Activated T-cell treated with anti-CD3 and anti-CD28 coated beads, Interleukin-2, amount 50 U/mL, for 72 hours (primary cell): ENCODE measurements at regions not wholly inside any gene's neighbourhood (a gene's known extent, or its start where the extent isn't known, plus 50 kb on each side); places are given as distances from the start of the nearest gene placed in this dataset.
"Not testable (repeated sequence)": the region's sequence is repeated elsewhere in the genome, so short reads cannot be mapped to it uniquely, and the experiment has no call there.

Source experiments
- ATAC-seq, 2 donors: fragments of 150-1000 bp; cut with Tn5 transposase; replicated peaks in 1 of 2; 2 replicates each; pipeline ENCODE4 v1.10.0; 2021; ENCODE audit warnings: moderate library complexity in 2 of 2, mild to moderate bottlenecking in 1 of 2
- DNase-seq, 2 donors: peaks; one replicate each; pipeline ENCODE4 v3.0.0; 2021 to 2022; ENCODE audit warnings: mixed read lengths in 1 of 2
- H3K27ac Mint-ChIP-seq: one replicate; pipeline ENCODE4 v1.8.0; 2022; ENCODE audit warnings: mild to moderate bottlenecking, moderate library complexity, mixed read lengths
- H3K27me3 Mint-ChIP-seq: one replicate; pipeline ENCODE4 v1.8.0; 2022; ENCODE audit warnings: low read depth, mixed read lengths
- H3K36me3 Mint-ChIP-seq, 2 donors: one replicate each; pipeline ENCODE4 v1.8.0; 2022; ENCODE audit warnings: mixed read lengths in 2 of 2, mild to moderate bottlenecking in 1 of 2; ENCODE audit not compliant: insufficient read depth in 2 of 2
- H3K4me1 Mint-ChIP-seq: one replicate; pipeline ENCODE4 v1.8.0; 2022; ENCODE audit warnings: low read depth, mixed read lengths
- H3K4me3 Mint-ChIP-seq, 2 donors: one replicate each; pipeline ENCODE4 v1.8.0; 2022; ENCODE audit warnings: mild to moderate bottlenecking in 2 of 2, mixed read lengths in 2 of 2, moderate library complexity in 2 of 2
- H3K9me3 Mint-ChIP-seq, 2 donors: one replicate each; pipeline ENCODE4 v1.8.0; 2022; ENCODE audit warnings: mixed read lengths in 2 of 2

- Mint-ChIP-seq H3K27me3 (no peaks in the 10 kb centered on the region), H3K9me3 (peaks cover 5 to 10% of the 10 kb centered on the region in 2 donors), H3K36me3 (peaks cover 0 to 3% of the 10 kb centered on the region in 2 donors), H3K4me3 (no peak overlapping the region), H3K4me1 (no peaks in the 10 kb centered on the region), H3K27ac (no peak overlapping the region)
- no peak for DNase-seq
- no peak for ATAC-seq
Measured at GRCh38 chr4:60657041-60657440, 543.1 kb upstream of the ADGRL3 start.

- DNase-seq (no peak), ATAC-seq (no peak)
- H3K9me3 Mint-ChIP-seq: peaks cover 5 to 12% of the 10 kb centered on the region in 2 donors
- H3K27ac Mint-ChIP-seq: no peak overlapping the region
- no peak overlapping the region for H3K4me3 Mint-ChIP-seq
- no peaks in the 10 kb centered on the region for H3K27me3 Mint-ChIP-seq
- H3K36me3 Mint-ChIP-seq: peaks cover 0 to 3% of the 10 kb centered on the region in 2 donors
- H3K4me1 Mint-ChIP-seq: no peaks in the 10 kb centered on the region
Measured at GRCh38 chr4:60657807-60658206, 542.3 kb upstream of the ADGRL3 start.

- ATAC-seq: no peak
- Mint-ChIP-seq H3K27me3 (no peaks in the 10 kb centered on the region), H3K36me3 (peaks cover 0 to 4% of the 10 kb centered on the region in 2 donors), H3K4me3 (no peak overlapping the region), H3K9me3 (peaks cover 2 to 4% of the 10 kb centered on the region in 2 donors), H3K4me1 (no peaks in the 10 kb centered on the region), H3K27ac (no peak overlapping the region)
- no peak for DNase-seq
Measured at GRCh38 chr4:60663769-60664168, 536.4 kb upstream of the ADGRL3 start.

- Mint-ChIP-seq H3K9me3 (peaks cover 2 to 6% of the 10 kb centered on the region in 2 donors), H3K4me1 (no peaks in the 10 kb centered on the region), H3K27ac (no peak overlapping the region), H3K36me3 (no peaks in the 10 kb centered on the region), H3K27me3 (no peaks in the 10 kb centered on the region), H3K4me3 (no peak overlapping the region)
- ATAC-seq: no peak
- DNase-seq: no peak
Measured at GRCh38 chr4:60682901-60683300, 517.2 kb upstream of the ADGRL3 start.

- H3K27ac Mint-ChIP-seq: no peak overlapping the region
- no peaks in the 10 kb centered on the region for H3K36me3 Mint-ChIP-seq
- DNase-seq: no peak
- H3K4me1 Mint-ChIP-seq: no peaks in the 10 kb centered on the region
- H3K27me3 Mint-ChIP-seq: no peaks in the 10 kb centered on the region
- no peak for ATAC-seq
- no peak overlapping the region for H3K4me3 Mint-ChIP-seq
- H3K9me3 Mint-ChIP-seq: peaks cover 2 to 5% of the 10 kb centered on the region in 2 donors
Measured at GRCh38 chr4:60683357-60683756, 516.8 kb upstream of the ADGRL3 start.

- Mint-ChIP-seq H3K27ac (no peak overlapping the region), H3K4me1 (no peaks in the 10 kb centered on the region), H3K9me3 (peaks cover 1 to 4% of the 10 kb centered on the region in 2 donors), H3K27me3 (no peaks in the 10 kb centered on the region), H3K36me3 (no peaks in the 10 kb centered on the region), H3K4me3 (no peak overlapping the region)
- ATAC-seq: no peak
- no peak for DNase-seq
Measured at GRCh38 chr4:60683973-60684372, 516.2 kb upstream of the ADGRL3 start.

GRCh38 chr4:60696062-60696461, 504.1 kb upstream of the ADGRL3 start:
- DNase-seq, ATAC-seq, H3K27me3 Mint-ChIP-seq, H3K4me3 Mint-ChIP-seq, H3K4me1 Mint-ChIP-seq, H3K36me3 Mint-ChIP-seq, H3K27ac Mint-ChIP-seq: not testable (repeated sequence)
- H3K9me3 Mint-ChIP-seq: peaks cover 13 to 17% of the 10 kb centered on the region in 2 donors

GRCh38 chr4:60709061-60709460, 491.1 kb upstream of the ADGRL3 start:
- ATAC-seq: no peak
- peaks cover 6 to 9% of the 10 kb centered on the region in 2 donors for H3K9me3 Mint-ChIP-seq
- no peaks in the 10 kb centered on the region for H3K4me1 Mint-ChIP-seq
- H3K27me3 Mint-ChIP-seq: no peaks in the 10 kb centered on the region
- DNase-seq: no peak
- H3K27ac Mint-ChIP-seq: no peak overlapping the region
- H3K36me3 Mint-ChIP-seq: no peaks in the 10 kb centered on the region
- no peak overlapping the region for H3K4me3 Mint-ChIP-seq

GRCh38 chr4:60718874-60719273, 481.3 kb upstream of the ADGRL3 start:
- H3K4me1 Mint-ChIP-seq: no peaks in the 10 kb centered on the region
- no peak for DNase-seq
- H3K27ac Mint-ChIP-seq: no peak overlapping the region
- peaks cover 1 to 10% of the 10 kb centered on the region in 2 donors for H3K9me3 Mint-ChIP-seq
- no peak for ATAC-seq
- no peaks in the 10 kb centered on the region for H3K27me3 Mint-ChIP-seq
- H3K36me3 Mint-ChIP-seq: no peaks in the 10 kb centered on the region
- no peak overlapping the region for H3K4me3 Mint-ChIP-seq

GRCh38 chr4:60721685-60722084, 478.4 kb upstream of the ADGRL3 start:
- DNase-seq (no peak), ATAC-seq (no peak)
- no peak overlapping the region for H3K27ac Mint-ChIP-seq
- no peaks in the 10 kb centered on the region for H3K4me1 Mint-ChIP-seq
- H3K9me3 Mint-ChIP-seq: peaks cover 0 to 4% of the 10 kb centered on the region in 2 donors
- H3K36me3 Mint-ChIP-seq: no peaks in the 10 kb centered on the region
- H3K4me3 Mint-ChIP-seq: no peak overlapping the region
- H3K27me3 Mint-ChIP-seq: no peaks in the 10 kb centered on the region

- DNase-seq: no peak
- Mint-ChIP-seq H3K27me3 (no peaks in the 10 kb centered on the region), H3K36me3 (no peaks in the 10 kb centered on the region), H3K9me3 (peaks cover 1 to 2% of the 10 kb centered on the region in 2 donors), H3K4me1 (no peaks in the 10 kb centered on the region), H3K4me3 (no peak overlapping the region), H3K27ac (no peak overlapping the region)
- ATAC-seq: no peak
Measured at GRCh38 chr4:60723796-60724195, 476.3 kb upstream of the ADGRL3 start.

GRCh38 chr4:60724623-60725022, 475.5 kb upstream of the ADGRL3 start:
- DNase-seq (no peak), ATAC-seq (no peak)
- Mint-ChIP-seq H3K27ac (no peak overlapping the region), H3K36me3 (no peaks in the 10 kb centered on the region), H3K9me3 (peaks cover 1 to 2% of the 10 kb centered on the region in 2 donors), H3K4me3 (no peak overlapping the region), H3K27me3 (no peaks in the 10 kb centered on the region), H3K4me1 (no peaks in the 10 kb centered on the region)

- ATAC-seq (no peak), DNase-seq (no peak)
- H3K9me3 Mint-ChIP-seq: peaks cover under 1 to 1% of the 10 kb centered on the region in 2 donors
- H3K4me1 Mint-ChIP-seq: no peaks in the 10 kb centered on the region
- H3K27ac Mint-ChIP-seq: no peak overlapping the region
- H3K27me3 Mint-ChIP-seq: no peaks in the 10 kb centered on the region
- H3K4me3 Mint-ChIP-seq: no peak overlapping the region
- no peaks in the 10 kb centered on the region for H3K36me3 Mint-ChIP-seq
Measured at GRCh38 chr4:60726779-60727178, 473.3 kb upstream of the ADGRL3 start.

GRCh38 chr4:60729194-60729593, 470.9 kb upstream of the ADGRL3 start:
- peaks cover 4% of the 10 kb centered on the region in 2 donors for H3K9me3 Mint-ChIP-seq
- no peak overlapping the region for H3K27ac Mint-ChIP-seq
- H3K4me1 Mint-ChIP-seq: no peaks in the 10 kb centered on the region
- DNase-seq (no peak), ATAC-seq (no peak)
- H3K36me3 Mint-ChIP-seq: peaks cover 0 to 3% of the 10 kb centered on the region in 2 donors
- H3K27me3 Mint-ChIP-seq: no peaks in the 10 kb centered on the region
- H3K4me3 Mint-ChIP-seq: no peak overlapping the region
